ENCODE measurements at regions not wholly inside any gene's neighbourhood (a gene's known extent, or its start where the extent isn't known, plus 50 kb on each side); places are given as distances from the start of the nearest gene placed in this dataset.

DNA sequence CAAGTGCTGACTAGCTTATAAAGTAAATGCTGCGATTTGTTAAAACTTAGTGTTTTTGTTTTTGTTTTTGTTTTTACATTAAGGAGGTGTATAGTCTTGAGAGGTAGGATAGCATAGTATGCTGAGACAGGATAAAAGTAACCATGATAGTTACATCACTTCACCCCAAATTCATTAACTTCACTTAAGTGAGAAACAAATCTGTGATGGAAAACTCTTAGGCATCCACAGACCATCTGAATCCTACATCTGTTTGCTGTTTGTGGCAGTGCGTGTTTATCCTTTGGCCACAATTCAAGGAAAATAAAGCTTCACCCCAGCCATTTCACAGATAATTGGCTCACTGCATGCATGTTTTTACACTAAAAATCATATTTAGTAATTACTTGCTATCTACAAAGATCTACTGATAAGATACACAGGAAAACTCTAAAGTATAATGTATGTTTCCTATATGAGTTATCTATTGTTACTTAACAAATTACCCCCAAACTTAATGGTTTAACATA, 82.0 kb downstream of the ZNF622 start:
- Histone ChIP-seq H3K9ac (replicated peaks in 1 of 4; ENCODE audit: extremely low read depth in 1 of 4, low read depth in 3 of 4, low read length in 3 of 4) (no peak overlapping the region), H3K79me1 (ENCODE audit: low read depth, low read length) (no peaks in the 10 kb centered on the region), H3K14ac (ENCODE audit: insufficient read length) (no peak overlapping the region), H2BK12ac (ENCODE audit: low read depth, low read length) (no peak overlapping the region), H3K4me1 (replicated peaks in 1 of 4; ENCODE audit: control insufficient read depth in 3 of 4, insufficient read depth in 4 of 4, low read length in 3 of 4) (no peaks in the 10 kb centered on the region), H3K79me2 (ENCODE audit: control insufficient read depth in 1 of 2, insufficient read depth in 2 of 2, low read length in 2 of 2) (no peaks in the 10 kb centered on the region), H3K23ac (ENCODE audit: insufficient read length) (no peak overlapping the region), H4K20me1 (replicated peaks in 1 of 2; ENCODE audit: control insufficient read depth in 1 of 2, insufficient read depth in 2 of 2, low read length in 2 of 2) (no peaks in the 10 kb centered on the region), H3K4ac (replicated peaks; ENCODE audit: insufficient read length, low read depth, low read length) (no peak overlapping the region), H3K27ac (ENCODE audit: low read depth, low read length) (no peak overlapping the region), H3K36me3 (ENCODE audit: control insufficient read depth in 2 of 4, insufficient read depth in 4 of 4, low read length in 3 of 4) (no peaks in the 10 kb centered on the region), H3K4me2 (ENCODE audit: insufficient read depth in 1 of 2, low read depth in 2 of 2, low read length in 2 of 2) (no peak overlapping the region), H3K4me3 (ENCODE audit: extremely low read depth in 1 of 4, insufficient read depth in 2 of 4, low read depth in 3 of 4, low read length in 4 of 4) (no peak overlapping the region), H2BK5ac (ENCODE audit: low read depth, low read length) (no peak overlapping the region), H4K5ac (ENCODE audit: insufficient read length, low read depth, low read length) (no peak overlapping the region), H3K23me2 (ENCODE audit: low read depth, low read length) (no peaks in the 10 kb centered on the region; the same call in 1 of the 2 replicates), H3K18ac (ENCODE audit: extremely low read depth, low read length) (no peak overlapping the region), H3K9me3 (ENCODE audit: insufficient read depth in 2 of 2, low read depth in 1 of 2, low read length in 1 of 2) (no peaks in the 10 kb centered on the region), H2AK5ac (ENCODE audit: low read depth, low read length) (no peak overlapping the region), H3K56ac (replicated peaks; ENCODE audit: insufficient read length, low read depth, low read length) (no peak overlapping the region), H4K8ac (ENCODE audit: extremely low read depth, insufficient read depth, low read length) (no peak overlapping the region), H2BK15ac (ENCODE audit: low read length) (no peak overlapping the region), H2AFZ (ENCODE audit: low read length) (no peak overlapping the region), H3K27me3 (replicated peaks in 1 of 4; ENCODE audit: control insufficient read depth in 3 of 4, extremely low read depth in 1 of 4, insufficient read depth in 3 of 4, low read length in 3 of 4) (no peaks in the 10 kb centered on the region), H2BK120ac (replicated peaks; ENCODE audit: low read depth, low read length) (no peak overlapping the region), H2BK20ac (ENCODE audit: low read length) (no peak overlapping the region), H4K91ac (replicated peaks; ENCODE audit: insufficient read length, low read length) (no peak overlapping the region)
- WGBS, 2 experiments (ENCODE audit: extremely low coverage in 1 of 2, insufficient coverage in 1 of 2, insufficient read length in 1 of 2, insufficient replicate concordance in 2 of 2, low coverage in 1 of 2, low lambda C conversion rate in 2 of 2, missing lambda C conversion rate in 1 of 2) = 93% methylated on average over 2 of the region's 2 CpGs; no CpG with 5 or more reads in 1 of the 2 experiments
- no peak for DNase-seq (ENCODE audit: low read depth in 1 of 2, low spot score in 2 of 2)
- FAIRE-seq = no peak
- CTCF ChIA-PET (ENCODE audit: partially characterized antibody) = interaction anchor here (1.1 kb wide), 1 partner anchor 279 kb away, joined by 3 read pairs; no protein-coding TSS in a partner anchor
- POLR2A ChIA-PET (ENCODE audit: partially characterized antibody) = no interaction called here
- TF ChIP-seq CBX8 (IDR thresholded peaks at IDR 0.05; ENCODE audit: borderline replicate concordance, low read depth, low read length) (no peak), CHD2 (IDR thresholded peaks at IDR 0.05; ENCODE audit: low read length) (no peak), KDM1A (IDR thresholded peaks at IDR 0.05; ENCODE audit: borderline replicate concordance, low read length) (no peak), HDAC2 (IDR thresholded peaks at IDR 0.05; ENCODE audit: borderline replicate concordance in 1 of 2, low read depth in 2 of 2, low read length in 2 of 2) (no peak), POU5F1 (IDR thresholded peaks at IDR 0.05; ENCODE audit: low read depth, low read length) (no peak), SP2 (IDR thresholded peaks at IDR 0.05; ENCODE audit: low read length) (no peak), EZH2 (IDR thresholded peaks at IDR 0.05; ENCODE audit: low read depth, low read length, severe bottlenecking) (no peak)
- TF ChIP-seq, protein P1, sequence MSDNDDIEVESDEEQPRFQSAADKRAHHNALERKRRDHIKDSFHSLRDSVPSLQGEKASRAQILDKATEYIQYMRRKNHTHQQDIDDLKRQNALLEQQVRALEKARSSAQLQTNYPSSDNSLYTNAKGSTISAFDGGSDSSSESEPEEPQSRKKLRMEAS (IDR thresholded peaks at IDR 0.05) = no peak
